DND-41 (cell line): ENCODE measurements at regions not wholly inside any gene's neighbourhood (a gene's known extent, or its start where the extent isn't known, plus 50 kb on each side); places are given as distances from the start of the nearest gene placed in this dataset.

Experiments
- EZH2 ChIP-seq: IDR thresholded peaks from 3 replicates; pipeline ENCODE4 v1.6.1; 2012; ENCODE audit warnings: borderline replicate concordance, low read depth, mild to moderate bottlenecking, moderate library complexity, low read length, inconsistent platforms; ENCODE audit not compliant: severe bottlenecking
- TF ChIP-seq, protein P1 (sequence below): IDR thresholded peaks from 2 replicates; pipeline ENCODE4 v1.5.1; 2012; ENCODE audit warnings: borderline replicate concordance, low read length, moderate library complexity, mild to moderate bottlenecking; ENCODE audit not compliant: poor library complexity, severe bottlenecking; ENCODE audit errors: extremely low read depth

DNA sequence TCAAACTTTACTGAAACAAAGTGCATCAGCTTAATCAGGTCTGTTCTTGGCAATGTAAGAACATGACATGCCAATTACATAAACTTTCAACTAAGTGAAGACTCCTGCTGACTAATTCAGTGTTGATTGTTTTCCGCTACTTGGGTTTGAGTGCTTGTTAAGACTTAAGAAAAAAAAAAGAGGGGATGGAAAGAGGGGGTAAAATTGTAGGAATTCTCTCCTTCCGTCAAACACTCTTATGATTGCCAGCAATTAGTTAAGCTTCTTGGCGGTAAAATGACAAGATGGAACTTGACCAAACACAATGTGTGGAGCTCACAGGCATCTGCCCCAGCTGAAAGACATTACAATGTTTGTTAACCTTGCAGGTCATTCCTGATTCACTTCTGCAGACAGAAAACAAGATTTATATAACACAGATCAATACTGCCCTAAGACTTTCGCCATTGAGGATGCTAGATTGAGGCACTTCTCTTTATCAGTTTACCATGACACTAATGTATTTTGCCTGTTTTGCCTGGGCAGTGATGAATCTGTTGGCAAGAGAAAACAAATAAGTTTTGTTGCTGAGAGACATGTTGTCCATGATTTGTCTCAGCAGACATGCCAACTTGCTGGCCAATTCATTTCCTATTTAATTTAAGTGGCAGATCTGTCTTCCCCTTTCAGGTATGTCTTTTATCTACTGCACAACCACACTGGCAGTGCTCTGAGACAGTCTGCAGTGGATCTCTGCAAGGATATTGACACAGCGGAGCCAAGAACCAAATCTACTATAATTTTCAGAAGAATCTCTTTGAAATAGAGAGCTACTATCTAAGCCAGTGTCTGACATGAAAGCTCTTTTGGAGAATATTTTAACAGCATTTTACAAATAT is 410.0 kb upstream of the KCNH7 start:
- no peak for TF ChIP-seq EZH2
- TF ChIP-seq, protein P1, sequence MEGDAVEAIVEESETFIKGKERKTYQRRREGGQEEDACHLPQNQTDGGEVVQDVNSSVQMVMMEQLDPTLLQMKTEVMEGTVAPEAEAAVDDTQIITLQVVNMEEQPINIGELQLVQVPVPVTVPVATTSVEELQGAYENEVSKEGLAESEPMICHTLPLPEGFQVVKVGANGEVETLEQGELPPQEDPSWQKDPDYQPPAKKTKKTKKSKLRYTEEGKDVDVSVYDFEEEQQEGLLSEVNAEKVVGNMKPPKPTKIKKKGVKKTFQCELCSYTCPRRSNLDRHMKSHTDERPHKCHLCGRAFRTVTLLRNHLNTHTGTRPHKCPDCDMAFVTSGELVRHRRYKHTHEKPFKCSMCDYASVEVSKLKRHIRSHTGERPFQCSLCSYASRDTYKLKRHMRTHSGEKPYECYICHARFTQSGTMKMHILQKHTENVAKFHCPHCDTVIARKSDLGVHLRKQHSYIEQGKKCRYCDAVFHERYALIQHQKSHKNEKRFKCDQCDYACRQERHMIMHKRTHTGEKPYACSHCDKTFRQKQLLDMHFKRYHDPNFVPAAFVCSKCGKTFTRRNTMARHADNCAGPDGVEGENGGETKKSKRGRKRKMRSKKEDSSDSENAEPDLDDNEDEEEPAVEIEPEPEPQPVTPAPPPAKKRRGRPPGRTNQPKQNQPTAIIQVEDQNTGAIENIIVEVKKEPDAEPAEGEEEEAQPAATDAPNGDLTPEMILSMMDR = no peak
